Right ventricle myocardium superior (tissue), 1 donor: ENCODE measurements at regions not wholly inside any gene's neighbourhood (a gene's known extent, or its start where the extent isn't known, plus 50 kb on each side); places are given as distances from the start of the nearest gene placed in this dataset.
"Not testable (repeated sequence)": the region's sequence is repeated elsewhere in the genome, so short reads cannot be mapped to it uniquely, and the experiment has no call there.

ENCODE experiments used
- ATAC-seq: fragments of 200-7000 bp; cut with Tn5 transposase; one replicate; pipeline ENCODE4 v1.9.1; 2020; ENCODE audit warnings: mild to moderate bottlenecking; ENCODE audit not compliant: poor library complexity
- DNase-seq: peaks from one replicate; pipeline ENCODE4 v3.0.0-alpha.2; 2020
- intact Hi-C: fragments of 100-400 bp; cut with DNase I; formaldehyde crosslinking; loops from one replicate; pipeline ENCODE4 v1.11.2; 2022
- donor health status: DM: no; HTN: yes; CAD: no; lungs with severe emphysema.

- ATAC-seq, result peak; percentile 36
These were observed 5194.2 kb upstream of the TPTE start for GRCh38 chr21:5327220-5327619.

GRCh38 chr21:5329311-5329939 lies 5192.0 kb upstream of the TPTE start:
- ATAC-seq, DNase-seq, intact Hi-C loops: not testable (repeated sequence)

More at GRCh38 chr21:5327220-5327619, 5194.2 kb upstream of the TPTE start:
- DNase-seq, intact Hi-C loops: not testable (repeated sequence)

GRCh38 chr21:5357839-5358238 lies 5163.5 kb upstream of the TPTE start:
- intact Hi-C loops, ATAC-seq, DNase-seq: not testable (repeated sequence)
